K562 (cell line): ENCODE measurements at regions not wholly inside any gene's neighbourhood (a gene's known extent, or its start where the extent isn't known, plus 50 kb on each side); places are given as distances from the start of the nearest gene placed in this dataset.

ENCODE experiments used
- ATAC-seq: fragments of 200-7000 bp; cut with Tn5 transposase; 3 replicates; pipeline ENCODE4 v1.9.1; 2020; ENCODE audit warnings: moderate library complexity
- BruUV-seq: library from RNA; stranded (reverse); fragments of 400-500 nt; replicated peaks from 2 replicates; lab custom pipeline; 2021; lab: Mats Ljungman, UMichigan
- CTCF ChIA-PET: fragments of 300-600 bp; formaldehyde crosslinking; extraction: SDS; loops from one replicate; lab custom pipeline; 2021; ENCODE audit warnings: low intra/inter-chr PET ratio; lab: Yijun Ruan, JAX
- POLR2A ChIA-PET: fragments of 300-600, 350-650 bp; sonication (Branson Sonifier 250); formaldehyde crosslinking; extraction: SDS; loops from one replicate; lab custom pipeline; 2021; ENCODE audit warnings: antibody characterized with exemption, inconsistent platforms; lab: Yijun Ruan, JAX
- DNase-seq, 4 experiments: peaks; one replicate each; pipeline versions ENCODE4 v3.0.0 to v3.0.0-alpha.2; 2011 to 2018; ENCODE audit warnings: low spot score in 3 of 4, mixed read lengths in 3 of 4; ENCODE audit errors: extremely low read depth in 1 of 4
- FAIRE-seq: peaks from 2 replicates; lab custom pipeline; 2011; peaks lifted over from hg19 to GRCh38; lab: Jason Lieb, UNC
- H2AFZ ChIP-seq: 2 replicates; pipeline ENCODE4 v1.6.0; 2011; ENCODE audit warnings: low read depth, low read length, control low read depth, inconsistent platforms
- H3K27ac ChIP-seq: fragments of 200-600 bp; 3 replicates; pipeline ENCODE4 v1.8.0; 2011; ENCODE audit warnings: low read depth, mild to moderate bottlenecking, control low read depth, inconsistent platforms, low read length, moderate library complexity, mixed read lengths; ENCODE audit errors: extremely low read depth
- H3K27me3 ChIP-seq, 2 experiments: fragments of 300-600 bp in 1 of 2; 2 replicates in 1 of 2; 3 replicates in 1 of 2; pipeline versions ENCODE4 v1.6.0 to v1.8.0; 2011; ENCODE audit warnings: inconsistent platforms in 2 of 2, low read length in 2 of 2, mild to moderate bottlenecking in 1 of 2, mixed read lengths in 1 of 2, moderate library complexity in 1 of 2; ENCODE audit not compliant: control insufficient read depth in 2 of 2, insufficient read depth in 2 of 2
- H3K36me3 ChIP-seq: fragments of 300-600 bp; 3 replicates; pipeline ENCODE4 v1.8.0; 2011; ENCODE audit warnings: mild to moderate bottlenecking, low read length, inconsistent platforms; ENCODE audit not compliant: control insufficient read depth, insufficient read depth
- H3K4me1 ChIP-seq, 2 experiments: fragments of 200-600 bp in 1 of 2; replicated peaks in 1 of 2; 2 replicates in 1 of 2; 3 replicates in 1 of 2; pipeline versions ENCODE4 v1.5.1 to v1.8.0; 2011; ENCODE audit warnings: inconsistent platforms in 2 of 2, low read length in 2 of 2, mild to moderate bottlenecking in 1 of 2, mixed read lengths in 1 of 2, moderate library complexity in 1 of 2; ENCODE audit not compliant: control insufficient read depth in 2 of 2, insufficient read depth in 2 of 2
- H3K4me2 ChIP-seq: 2 replicates; pipeline ENCODE4 v1.6.1; 2011; ENCODE audit warnings: low read length, control low read depth, inconsistent platforms, mixed read lengths; ENCODE audit not compliant: insufficient read depth
- H3K4me3 ChIP-seq: fragments of 200-600 bp; sonication (generic), shearing (Covaris generic); 2 replicates; pipeline ENCODE4 v1.5.1; 2016; ENCODE audit warnings: control low read depth, inconsistent platforms
- H3K79me2 ChIP-seq: fragments of 200-600 bp; 3 replicates; pipeline ENCODE4 v1.8.0; 2011; ENCODE audit warnings: low read length, inconsistent platforms; ENCODE audit not compliant: control insufficient read depth, insufficient read depth
- H3K9ac ChIP-seq, 2 experiments: 2 replicates each; pipeline versions ENCODE4 v1.6.0 to v1.6.1; 2011; ENCODE audit warnings: low read depth in 2 of 2, low read length in 2 of 2, control low read depth in 1 of 2, inconsistent platforms in 1 of 2, mild to moderate bottlenecking in 1 of 2, mixed read lengths in 1 of 2; ENCODE audit not compliant: insufficient read depth in 1 of 2
- H3K9me1 ChIP-seq: one replicate; pipeline ENCODE4 v1.6.0; 2011; ENCODE audit warnings: inconsistent platforms, mild to moderate bottlenecking, low read length, moderate library complexity; ENCODE audit not compliant: control insufficient read depth, insufficient read depth
- H3K9me3 ChIP-seq: replicated peaks from 2 replicates; pipeline ENCODE4 v1.5.1; 2011; ENCODE audit warnings: low read depth, low read length, inconsistent platforms; ENCODE audit not compliant: control insufficient read depth, insufficient read depth
- H4K20me1 ChIP-seq: replicated peaks from 2 replicates; pipeline ENCODE4 v1.6.1; 2011; ENCODE audit warnings: low read length, inconsistent platforms, mixed read lengths; ENCODE audit not compliant: control insufficient read depth, insufficient read depth
- ARID3A ChIP-seq: IDR thresholded peaks from 2 replicates; pipeline ENCODE4 v1.6.1; 2012; ENCODE audit warnings: low read depth, low read length, improper control_type of control experiment, borderline replicate concordance
- CSDE1 ChIP-seq, 2 experiments: fragments of 450-650 bp; IDR thresholded peaks; 2 replicates each; pipeline ENCODE4 v1.6.1; 2016; ENCODE audit warnings: mild to moderate bottlenecking in 1 of 2
- EWSR1 ChIP-seq: fragments of 450-650 bp; IDR thresholded peaks from 2 replicates; pipeline ENCODE4 v1.6.1; 2018; ENCODE audit warnings: borderline replicate concordance, mild to moderate bottlenecking, low read depth, moderate library complexity; ENCODE audit not compliant: partially characterized antibody
- ID3 ChIP-seq, 2 experiments: fragments of 250-450 bp in 1 of 2; fragments of 450-650 bp in 1 of 2; sonication (Bioruptor Pico) in 1 of 2; IDR thresholded peaks; 2 replicates each; pipeline versions ENCODE4 v1.6.1 to v1.8.0; 2016 to 2021; ENCODE audit warnings: mild to moderate bottlenecking in 2 of 2, moderate library complexity in 2 of 2, missing compliant biosample characterization in 1 of 2, missing genetic modification characterization in 1 of 2
- PATZ1 ChIP-seq: fragments of 250-450 bp; sonication (Bioruptor Pico); IDR thresholded peaks from 2 replicates; pipeline ENCODE4 v1.5.0; 2020; ENCODE audit warnings: mild to moderate bottlenecking, borderline replicate concordance
- PHF20 ChIP-seq: fragments of 450-650 bp; IDR thresholded peaks from 2 replicates; pipeline ENCODE4 v1.6.1; 2018; ENCODE audit not compliant: partially characterized antibody
- POLR2B ChIP-seq: fragments of 450-650 bp; IDR thresholded peaks from 2 replicates; pipeline ENCODE4 v1.6.1; 2018; ENCODE audit warnings: low read depth; ENCODE audit not compliant: partially characterized antibody
- RBM39 ChIP-seq: fragments of 200-400 bp; formaldehyde crosslinking; optimal IDR thresholded peaks from 2 replicates; pipeline ENCODE3; 2018; ENCODE audit warnings: low read depth, low read length
- TAL1 ChIP-seq: fragments of 450-650 bp; IDR thresholded peaks from 2 replicates; pipeline ENCODE4 v1.6.1; 2016; ENCODE audit warnings: mild to moderate bottlenecking
- TRIM24 ChIP-seq, 2 experiments: fragments of 450-650 bp; IDR thresholded peaks; 2 replicates each; pipeline ENCODE4 v1.6.1; 2016
- ZBTB12 ChIP-seq: fragments of 250-450 bp; sonication (Bioruptor Pico); IDR thresholded peaks from 2 replicates; pipeline ENCODE4 v1.4.0; 2020
- ZFP91 ChIP-seq: sonication (generic); formaldehyde crosslinking; IDR thresholded peaks from 2 replicates; pipeline ENCODE4 v1.8.0; 2022; ENCODE audit warnings: mild to moderate bottlenecking, missing genetic modification reagents
- ZNF639 ChIP-seq, 2 experiments: fragments of 200-800 bp in 1 of 2; sonication (Bioruptor generic) in 1 of 2; sonication (generic) in 1 of 2; formaldehyde crosslinking in 1 of 2; IDR thresholded peaks in 1 of 2; conservative IDR thresholded peaks in 1 of 2; 2 replicates each; pipeline versions ENCODE4 v1.5.0 to v1.6.1; 2016 to 2020; ENCODE audit warnings: missing compliant biosample characterization in 1 of 2, missing genetic modification characterization in 1 of 2, missing genetic modification reagents in 1 of 2
- ZNF668 ChIP-seq: fragments of 250-450 bp; sonication (Bioruptor Pico); IDR thresholded peaks from 2 replicates; pipeline ENCODE4 v1.8.0; 2022; ENCODE audit warnings: mild to moderate bottlenecking, inconsistent platforms
- WGBS: fragments of 100-300 bp; shearing (Covaris generic); methylation state at CpG from one replicate; pipeline ENCODE4 v1.1.6; 2016; ENCODE audit warnings: low coverage, mixed read lengths; ENCODE audit not compliant: insufficient coverage; ENCODE audit errors: missing lambda C conversion rate; 5-methylcytosine and 5-hydroxymethylcytosine counted together
- in situ Hi-C: fragments of 300-500 bp; cut with MboI; formaldehyde crosslinking; loops from 4 replicates; pipeline ENCODE4 v1.15.0; 2018; ENCODE audit warnings: inconsistent platforms, mixed read lengths
- intact Hi-C: fragments of 100-400 bp; cut with micrococcal nuclease; formaldehyde crosslinking; loops from 2 replicates; pipeline ENCODE4 v1.14.2; 2022

- no TSS peak for BruUV-seq
- H2AFZ ChIP-seq, result no peak overlapping the region
- 70% methylated on average over 4 of the region's 4 CpGs for WGBS
- H4K20me1 ChIP-seq, result no peaks in the 10 kb centered on the region
- no peaks in the 10 kb centered on the region for H3K9me1 ChIP-seq
- DNase-seq (no peak), FAIRE-seq (no peak), ATAC-seq (no peak)
- ChIA-PET POLR2A (no interaction called here), CTCF (no interaction called here)
- H3K4me3 ChIP-seq, result no peak overlapping the region
- H3K79me2 ChIP-seq, result no peaks in the 10 kb centered on the region
- H3K9ac ChIP-seq, result no peak overlapping the region
- no peaks in the 10 kb centered on the region for H3K4me1 ChIP-seq
- intact Hi-C loops (no loop called here), in situ Hi-C loops (no loop called here)
- TF ChIP-seq PATZ1 (CRISPR knock-in tag) (no peak), ID3 (CRISPR knock-in tag; IDR thresholded peaks at IDR 0.05) (no peak), ID3 (tag; IDR thresholded peaks at IDR 0.05) (no peak), POLR2B (no peak), CSDE1 (IDR thresholded peaks at IDR 0.05) (no peak), RBM39 (no peak), TAL1 (no peak), ARID3A (no peak), ZFP91 (no peak), EWSR1 (no peak), PHF20 (no peak), TRIM24 (IDR thresholded peaks at IDR 0.05) (no peak), ZBTB12 (CRISPR knock-in tag) (no peak), ZNF639 (CRISPR knock-in tag; conservative IDR thresholded peaks at IDR 0.05 in 1 of 2, IDR thresholded peaks at IDR 0.05 in 1 of 2) (no peak), ZNF668 (no peak)
- H3K9me3 ChIP-seq, result peaks cover 5% of the 10 kb centered on the region; the same call in 1 of the 2 replicates
- no peaks in the 10 kb centered on the region for H3K27me3 ChIP-seq
- H3K4me2 ChIP-seq, result no peak overlapping the region
- no peak overlapping the region for H3K27ac ChIP-seq
- H3K36me3 ChIP-seq, result peaks cover 8% of the 10 kb centered on the region; the same call in 1 of the 3 replicates
Observed at GRCh38 chr5:12659686-12660085, 755.4 kb upstream of the CTNND2 start.
